Thyroid gland (tissue), 4 donors: ENCODE measurements at regions not wholly inside any gene's neighbourhood (a gene's known extent, or its start where the extent isn't known, plus 50 kb on each side); places are given as distances from the start of the nearest gene placed in this dataset.

ENCODE experiments used
- DNase-seq, 2 donors: peaks; one replicate each; pipeline ENCODE4 v3.0.0-alpha.2; 2019
- H3K27ac ChIP-seq, 3 donors: fragments of 200-600 bp; sonication (generic); 1 replicate in 2 of 3; 2 replicates in 1 of 3; pipeline ENCODE4 v1.5.1; 2016 to 2019; ENCODE audit warnings: mild to moderate bottlenecking in 1 of 3, moderate library complexity in 1 of 3
- H3K27me3 ChIP-seq: fragments of 200-600 bp; sonication (generic); one replicate; pipeline ENCODE4 v1.5.1; 2019
- H3K36me3 ChIP-seq, 2 donors: fragments of 200-600 bp; sonication (generic); one replicate each; pipeline ENCODE4 v1.5.1; 2016 to 2019
- H3K4me1 ChIP-seq, 2 donors: fragments of 200-600 bp; sonication (generic); one replicate each; pipeline ENCODE4 v1.5.1; 2017 to 2019
- H3K4me3 ChIP-seq, 3 donors: fragments of 200-600 bp; sonication (generic); replicated peaks in 1 of 3; 1 replicate in 2 of 3; 2 replicates in 1 of 3; pipeline ENCODE4 v1.5.1; 2016; ENCODE audit warnings: mild to moderate bottlenecking in 1 of 3
- H3K9me3 ChIP-seq: fragments of 200-600 bp; sonication (generic); one replicate; pipeline ENCODE4 v1.5.1; 2017
- CTCF ChIP-seq, 6 experiments: fragments of 200-600 bp in 3 of 6; fragments of 450-650 bp in 3 of 6; sonication (generic) in 3 of 6; IDR thresholded peaks; one replicate each; pipeline ENCODE4 v1.5.1; 2016 to 2019; ENCODE audit warnings: antibody characterized with exemption in 6 of 6, mild to moderate bottlenecking in 2 of 6, inconsistent platforms in 1 of 6, moderate library complexity in 1 of 6
- POLR2A ChIP-seq, 2 donors: fragments of 450-650 bp; IDR thresholded peaks; one replicate each; pipeline ENCODE4 v1.6.1; 2017; ENCODE audit warnings: antibody characterized with exemption in 2 of 2, mild to moderate bottlenecking in 2 of 2, moderate library complexity in 1 of 2
- WGBS, 2 donors: methylation state at CpG; one replicate each; pipeline ENCODE4 v1.1.5; 2017; 5-methylcytosine and 5-hydroxymethylcytosine counted together
- intact Hi-C: fragments of 100-400 bp; cut with DNase I; formaldehyde crosslinking; loops from one replicate; pipeline ENCODE4 v1.15.1; 2023

DNA sequence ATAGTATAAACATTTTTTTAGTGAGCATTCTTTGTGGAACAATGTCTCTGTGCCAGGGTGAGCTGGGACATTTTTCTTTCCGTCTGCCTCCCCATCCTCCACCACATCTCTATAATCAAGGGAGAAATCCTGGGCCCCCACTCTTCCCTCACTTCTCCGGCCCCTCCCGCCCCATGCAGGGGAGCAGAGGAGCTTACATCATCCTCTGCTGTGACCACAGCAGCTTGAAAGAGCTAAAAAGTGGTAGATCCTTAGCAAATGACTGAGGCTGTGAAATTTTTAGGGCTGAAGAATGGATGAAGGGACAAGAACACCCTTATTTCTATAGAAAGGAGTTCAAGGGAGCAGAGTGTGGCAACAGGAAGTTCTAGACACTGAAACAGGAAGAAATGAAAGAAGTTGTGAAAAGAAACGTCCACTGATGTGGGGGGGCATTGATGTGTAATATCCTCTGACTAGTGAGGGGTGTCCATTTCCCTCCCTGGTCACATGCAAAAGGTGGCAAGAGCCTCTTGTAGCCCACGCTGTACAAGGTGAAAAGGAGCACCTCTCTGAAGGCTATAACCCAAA is 380.3 kb upstream of the JARID2 start:
- H3K4me3 ChIP-seq = no peak overlapping the region
- WGBS, 2 donors = 68 to 74% methylated on average over 5 of the region's 5 CpGs
- H3K27me3 ChIP-seq = no peaks in the 10 kb centered on the region
- H3K4me1 ChIP-seq = no peaks in the 10 kb centered on the region
- H3K27ac ChIP-seq = no peak overlapping the region
- no peaks in the 10 kb centered on the region for H3K36me3 ChIP-seq
- TF ChIP-seq POLR2A (IDR thresholded peaks at IDR 0.05) (no peak), CTCF (IDR thresholded peaks at IDR 0.05) (no peak)
- intact Hi-C loops = no loop called here
- no peaks in the 10 kb centered on the region for H3K9me3 ChIP-seq
- DNase-seq = no peak

GRCh38 chr6:14867802-14868201 is 378.1 kb upstream of the JARID2 start:
- Histone ChIP-seq H3K27ac (no peak overlapping the region), H3K27me3 (no peaks in the 10 kb centered on the region), H3K4me3 (no peak overlapping the region), H3K4me1 (no peaks in the 10 kb centered on the region), H3K9me3 (no peaks in the 10 kb centered on the region), H3K36me3 (no peaks in the 10 kb centered on the region)
- no peak for DNase-seq
- WGBS, 2 donors = 89 to 95% methylated on average over 1 of the region's 1 CpG
- intact Hi-C loops = no loop called here
- TF ChIP-seq CTCF (IDR thresholded peaks at IDR 0.05) = no peak
- no peak for TF ChIP-seq POLR2A (IDR thresholded peaks at IDR 0.05)

- Histone ChIP-seq H3K9me3 (no peaks in the 10 kb centered on the region), H3K4me1 (no peaks in the 10 kb centered on the region), H3K36me3 (no peaks in the 10 kb centered on the region), H3K27ac (no peak overlapping the region), H3K27me3 (no peaks in the 10 kb centered on the region), H3K4me3 (no peak overlapping the region)
- 91% methylated on average over 5 of the region's 5 CpGs for WGBS, 2 donors
- intact Hi-C loops = no loop called here
- no peak for DNase-seq
- TF ChIP-seq CTCF (IDR thresholded peaks at IDR 0.05) = no peak
- no peak for TF ChIP-seq POLR2A (IDR thresholded peaks at IDR 0.05)
These were observed 374.6 kb upstream of the JARID2 start for GRCh38 chr6:14871221-14871620.

- Histone ChIP-seq H3K4me1 (no peaks in the 10 kb centered on the region), H3K36me3 (no peaks in the 10 kb centered on the region), H3K9me3 (no peaks in the 10 kb centered on the region), H3K27ac (no peak overlapping the region), H3K27me3 (no peaks in the 10 kb centered on the region), H3K4me3 (no peak overlapping the region)
- intact Hi-C loops = no loop called here
- TF ChIP-seq CTCF (IDR thresholded peaks at IDR 0.05) (no peak), POLR2A (IDR thresholded peaks at IDR 0.05) (no peak)
- DNase-seq = no peak
- 85 to 95% methylated on average over 2 of the region's 2 CpGs for whole genome bisulfite sequencing, 2 donors
These were observed 372.8 kb upstream of the JARID2 start for GRCh38 chr6:14873101-14873500.

DNA sequence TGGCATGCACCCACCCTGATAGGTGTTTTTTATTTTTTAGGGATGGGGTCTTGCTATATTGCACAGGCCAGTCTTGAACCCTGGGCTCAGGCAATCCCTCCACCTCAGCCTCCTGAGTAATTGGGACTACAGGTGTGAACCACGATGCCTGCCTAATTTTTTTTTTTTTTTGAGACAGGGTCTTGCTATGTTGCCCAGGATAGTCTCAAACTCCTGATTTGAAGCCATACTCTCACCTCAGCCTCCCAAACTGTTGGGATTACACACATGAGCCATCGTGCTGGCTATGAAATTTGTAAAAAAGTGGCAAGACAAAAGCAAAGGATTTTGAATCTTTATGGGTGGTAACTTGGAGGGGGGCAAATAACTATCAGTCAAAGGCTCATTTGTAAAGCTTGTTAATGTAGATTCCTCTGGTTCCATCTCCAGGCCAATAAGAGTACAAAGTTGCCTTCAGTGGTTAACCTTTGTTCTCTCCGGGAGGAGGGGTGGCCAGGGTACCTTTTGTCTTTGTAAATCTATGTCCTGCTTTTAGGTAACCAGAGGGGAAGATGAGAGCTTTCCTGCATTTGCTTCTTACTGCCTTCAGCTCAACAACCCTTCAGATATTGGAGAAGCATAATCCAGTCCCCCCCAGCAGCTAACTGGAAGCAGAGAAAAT is 372.0 kb upstream of the JARID2 start:
- no peak for DNase-seq
- intact Hi-C loops = no loop called here
- H3K27ac ChIP-seq = no peak overlapping the region
- no peaks in the 10 kb centered on the region for H3K4me1 ChIP-seq
- WGBS, 2 donors = 84 to 89% methylated on average over 3 of the region's 3 CpGs
- no peaks in the 10 kb centered on the region for H3K27me3 ChIP-seq
- H3K36me3 ChIP-seq = no peaks in the 10 kb centered on the region
- no peaks in the 10 kb centered on the region for H3K9me3 ChIP-seq
- TF ChIP-seq CTCF (IDR thresholded peaks at IDR 0.05) = no peak
- H3K4me3 ChIP-seq = no peak overlapping the region
